ENCODE measurements at regions not wholly inside any gene's neighbourhood (a gene's known extent, or its start where the extent isn't known, plus 50 kb on each side); places are given as distances from the start of the nearest gene placed in this dataset.

DNA sequence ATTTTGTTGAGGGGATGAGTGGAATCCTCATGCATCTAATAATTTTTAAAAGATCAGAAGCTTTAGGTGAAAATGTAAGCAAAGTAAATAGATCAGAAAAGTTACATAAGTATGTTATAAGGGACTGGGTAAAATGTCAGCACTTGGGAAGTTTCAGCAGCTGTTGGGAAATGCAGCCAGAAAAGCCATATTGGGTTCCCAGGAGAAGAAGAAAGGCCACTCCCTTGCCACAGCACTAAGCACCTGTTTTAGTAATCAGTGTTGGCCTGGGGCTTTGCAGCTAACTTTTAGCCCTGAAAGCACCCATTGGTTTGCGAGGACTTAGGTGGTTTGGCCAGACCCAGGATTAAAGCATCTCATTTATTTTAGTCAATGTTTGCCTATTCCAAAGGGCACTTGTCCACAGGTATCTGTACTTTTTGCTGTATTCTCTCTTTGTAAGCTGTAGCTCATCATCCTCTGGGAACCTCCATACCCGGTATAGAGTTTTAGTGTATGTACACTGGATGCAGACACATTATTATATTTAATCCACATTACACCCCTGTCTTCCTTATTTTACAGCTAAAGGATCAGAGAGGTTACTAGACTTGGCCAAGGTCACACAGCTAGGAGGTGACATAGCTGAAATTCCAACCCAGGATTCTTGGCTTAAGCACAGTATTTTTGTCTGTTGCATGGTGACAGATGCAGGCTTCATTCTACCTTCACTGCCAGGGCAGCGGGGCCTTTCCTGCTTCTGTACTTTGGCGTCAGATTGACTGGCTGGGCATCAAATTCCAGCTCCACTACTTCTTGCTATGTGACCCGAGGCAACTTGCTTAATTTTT lies 127.7 kb upstream of the SESN3 start:
- ChIA-PET POLR2A (interaction anchor here (0.9 kb wide), 1 partner anchor 127 kb away, joined by 3 read pairs; the partner anchor contains the start of gene SESN3), CTCF (interaction anchor here (1.1 to 2.9 kb wide), 2 partner anchors 11 to 207 kb away, joined by 3 to 10 read pairs; no protein-coding TSS in a partner anchor)
- Mint-ChIP-seq H3K27me3 (ENCODE audit: low read depth) (peaks cover 4% of the 10 kb centered on the region; the same call in 1 of the 2 replicates), H3K27ac (no peak overlapping the region), H3K4me1 (peaks cover 43% of the 10 kb centered on the region), H3K36me3 (no peaks in the 10 kb centered on the region), H3K9me3 (no peaks in the 10 kb centered on the region), H3K4me3 (no peak overlapping the region)
- ATAC-seq (no peak), DNase-seq (ENCODE audit: low spot score) (no peak)
- TF ChIP-seq NFATC4 (CRISPR knock-in tag; IDR thresholded peaks at IDR 0.05) (no peak), ESRRA (CRISPR knock-in tag; IDR thresholded peaks at IDR 0.05; ENCODE audit: borderline replicate concordance) (no peak), FOXP1 (CRISPR knock-in tag; IDR thresholded peaks at IDR 0.05; ENCODE audit: borderline replicate concordance) (no peak), GTF2I (CRISPR knock-in tag; conservative IDR thresholded peaks at IDR 0.05) (0 out of 2 replicates have a peak, but pooled peaks have one; percentile 20)
- TF ChIP-seq, protein P1, sequence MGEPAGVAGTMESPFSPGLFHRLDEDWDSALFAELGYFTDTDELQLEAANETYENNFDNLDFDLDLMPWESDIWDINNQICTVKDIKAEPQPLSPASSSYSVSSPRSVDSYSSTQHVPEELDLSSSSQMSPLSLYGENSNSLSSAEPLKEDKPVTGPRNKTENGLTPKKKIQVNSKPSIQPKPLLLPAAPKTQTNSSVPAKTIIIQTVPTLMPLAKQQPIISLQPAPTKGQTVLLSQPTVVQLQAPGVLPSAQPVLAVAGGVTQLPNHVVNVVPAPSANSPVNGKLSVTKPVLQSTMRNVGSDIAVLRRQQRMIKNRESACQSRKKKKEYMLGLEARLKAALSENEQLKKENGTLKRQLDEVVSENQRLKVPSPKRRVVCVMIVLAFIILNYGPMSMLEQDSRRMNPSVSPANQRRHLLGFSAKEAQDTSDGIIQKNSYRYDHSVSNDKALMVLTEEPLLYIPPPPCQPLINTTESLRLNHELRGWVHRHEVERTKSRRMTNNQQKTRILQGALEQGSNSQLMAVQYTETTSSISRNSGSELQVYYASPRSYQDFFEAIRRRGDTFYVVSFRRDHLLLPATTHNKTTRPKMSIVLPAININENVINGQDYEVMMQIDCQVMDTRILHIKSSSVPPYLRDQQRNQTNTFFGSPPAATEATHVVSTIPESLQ (CRISPR knock-in tag; IDR thresholded peaks at IDR 0.05) = no peak

DNA sequence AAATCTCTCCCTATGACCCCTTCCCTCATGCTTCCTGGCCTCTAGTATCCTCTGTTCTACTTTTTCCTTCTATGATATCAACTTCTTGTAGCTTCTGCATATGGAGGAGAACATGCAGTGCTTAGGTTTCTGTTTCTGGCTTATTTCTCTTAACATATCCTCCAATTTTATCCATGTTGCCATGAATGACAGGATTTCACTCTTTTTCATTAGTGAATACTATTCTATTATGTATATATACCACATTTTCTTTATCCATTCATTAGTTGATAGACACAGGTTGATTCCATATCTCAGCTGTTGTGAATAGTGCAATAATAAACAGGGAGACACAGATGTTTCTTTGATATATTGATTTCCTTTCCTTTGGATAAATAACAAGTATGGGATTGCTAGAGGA lies 123.3 kb upstream of the SESN3 start:
- Mint-ChIP-seq H3K27me3 (ENCODE audit: low read depth) (peaks cover 4% of the 10 kb centered on the region; the same call in 1 of the 2 replicates), H3K27ac (no peak overlapping the region), H3K4me1 (peaks cover 15% of the 10 kb centered on the region), H3K36me3 (peaks cover 3% of the 10 kb centered on the region), H3K4me3 (no peak overlapping the region), H3K9me3 (peaks cover 9% of the 10 kb centered on the region)
- ATAC-seq (no peak), DNase-seq (ENCODE audit: low spot score) (no peak)
- TF ChIP-seq RELA (CRISPR knock-in tag; IDR thresholded peaks at IDR 0.05; ENCODE audit: borderline replicate concordance) (no peak), JUN (CRISPR knock-in tag; IDR thresholded peaks at IDR 0.05) (no peak), NR3C1 (CRISPR knock-in tag; conservative IDR thresholded peaks at IDR 0.05; ENCODE audit: low read depth) (no peak), EMX1 (CRISPR knock-in tag; IDR thresholded peaks at IDR 0.05) (no peak), TEAD1 (CRISPR knock-in tag; IDR thresholded peaks at IDR 0.05) (no peak), IRF2 (CRISPR knock-in tag; IDR thresholded peaks at IDR 0.05; ENCODE audit: borderline replicate concordance, low read depth) (no peak), CBFB (CRISPR knock-in tag; IDR thresholded peaks at IDR 0.05; ENCODE audit: low read depth) (no peak), NR1H2 (CRISPR knock-in tag; IDR thresholded peaks at IDR 0.05) (no peak)
- TF ChIP-seq, protein P2, sequence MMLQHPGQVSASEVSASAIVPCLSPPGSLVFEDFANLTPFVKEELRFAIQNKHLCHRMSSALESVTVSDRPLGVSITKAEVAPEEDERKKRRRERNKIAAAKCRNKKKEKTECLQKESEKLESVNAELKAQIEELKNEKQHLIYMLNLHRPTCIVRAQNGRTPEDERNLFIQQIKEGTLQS (CRISPR knock-in tag; conservative IDR thresholded peaks at IDR 0.05) = no peak
- TF ChIP-seq, protein P3, sequence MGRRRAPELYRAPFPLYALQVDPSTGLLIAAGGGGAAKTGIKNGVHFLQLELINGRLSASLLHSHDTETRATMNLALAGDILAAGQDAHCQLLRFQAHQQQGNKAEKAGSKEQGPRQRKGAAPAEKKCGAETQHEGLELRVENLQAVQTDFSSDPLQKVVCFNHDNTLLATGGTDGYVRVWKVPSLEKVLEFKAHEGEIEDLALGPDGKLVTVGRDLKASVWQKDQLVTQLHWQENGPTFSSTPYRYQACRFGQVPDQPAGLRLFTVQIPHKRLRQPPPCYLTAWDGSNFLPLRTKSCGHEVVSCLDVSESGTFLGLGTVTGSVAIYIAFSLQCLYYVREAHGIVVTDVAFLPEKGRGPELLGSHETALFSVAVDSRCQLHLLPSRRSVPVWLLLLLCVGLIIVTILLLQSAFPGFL (CRISPR knock-in tag; IDR thresholded peaks at IDR 0.05; ENCODE audit: borderline replicate concordance) = no peak
- TF ChIP-seq, protein P4, sequence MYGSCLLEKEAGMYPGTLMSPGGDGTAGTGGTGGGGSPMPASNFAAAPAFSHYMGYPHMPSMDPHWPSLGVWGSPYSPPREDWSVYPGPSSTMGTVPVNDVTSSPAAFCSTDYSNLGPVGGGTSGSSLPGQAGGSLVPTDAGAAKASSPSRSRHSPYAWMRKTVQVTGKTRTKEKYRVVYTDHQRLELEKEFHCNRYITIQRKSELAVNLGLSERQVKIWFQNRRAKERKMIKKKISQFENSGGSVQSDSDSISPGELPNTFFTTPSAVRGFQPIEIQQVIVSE (CRISPR knock-in tag; IDR thresholded peaks at IDR 0.05; ENCODE audit: borderline replicate concordance) = no peak
- TF ChIP-seq, protein P5, sequence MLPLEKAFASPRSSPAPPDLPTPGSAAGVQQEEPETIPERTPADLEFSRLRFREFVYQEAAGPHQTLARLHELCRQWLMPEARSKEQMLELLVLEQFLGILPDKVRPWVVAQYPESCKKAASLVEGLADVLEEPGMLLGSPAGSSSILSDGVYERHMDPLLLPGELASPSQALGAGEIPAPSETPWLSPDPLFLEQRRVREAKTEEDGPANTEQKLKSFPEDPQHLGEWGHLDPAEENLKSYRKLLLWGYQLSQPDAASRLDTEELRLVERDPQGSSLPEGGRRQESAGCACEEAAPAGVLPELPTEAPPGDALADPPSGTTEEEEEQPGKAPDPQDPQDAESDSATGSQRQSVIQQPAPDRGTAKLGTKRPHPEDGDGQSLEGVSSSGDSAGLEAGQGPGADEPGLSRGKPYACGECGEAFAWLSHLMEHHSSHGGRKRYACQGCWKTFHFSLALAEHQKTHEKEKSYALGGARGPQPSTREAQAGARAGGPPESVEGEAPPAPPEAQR (CRISPR knock-in tag; IDR thresholded peaks at IDR 0.05) = no peak
- ChIA-PET POLR2A (no interaction called here), CTCF (no interaction called here)

All from WTC11 (cell line).